Thyroid gland (tissue), 4 donors: ENCODE measurements at regions not wholly inside any gene's neighbourhood (a gene's known extent, or its start where the extent isn't known, plus 50 kb on each side); places are given as distances from the start of the nearest gene placed in this dataset.

Experiments
- DNase-seq, 2 donors: peaks; one replicate each; pipeline ENCODE4 v3.0.0-alpha.2; 2019
- H3K27ac ChIP-seq, 3 donors: fragments of 200-600 bp; sonication (generic); 1 replicate in 2 of 3; 2 replicates in 1 of 3; pipeline ENCODE4 v1.5.1; 2016 to 2019; ENCODE audit warnings: mild to moderate bottlenecking in 1 of 3, moderate library complexity in 1 of 3
- H3K27me3 ChIP-seq: fragments of 200-600 bp; sonication (generic); one replicate; pipeline ENCODE4 v1.5.1; 2019
- H3K36me3 ChIP-seq, 2 donors: fragments of 200-600 bp; sonication (generic); one replicate each; pipeline ENCODE4 v1.5.1; 2016 to 2019
- H3K4me1 ChIP-seq, 2 donors: fragments of 200-600 bp; sonication (generic); one replicate each; pipeline ENCODE4 v1.5.1; 2017 to 2019
- H3K4me3 ChIP-seq, 3 donors: fragments of 200-600 bp; sonication (generic); replicated peaks in 1 of 3; 1 replicate in 2 of 3; 2 replicates in 1 of 3; pipeline ENCODE4 v1.5.1; 2016; ENCODE audit warnings: mild to moderate bottlenecking in 1 of 3
- H3K9me3 ChIP-seq: fragments of 200-600 bp; sonication (generic); one replicate; pipeline ENCODE4 v1.5.1; 2017
- POLR2A ChIP-seq, 2 donors: fragments of 450-650 bp; IDR thresholded peaks; one replicate each; pipeline ENCODE4 v1.6.1; 2017; ENCODE audit warnings: antibody characterized with exemption in 2 of 2, mild to moderate bottlenecking in 2 of 2, moderate library complexity in 1 of 2
- WGBS, 2 donors: methylation state at CpG; one replicate each; pipeline ENCODE4 v1.1.5; 2017; 5-methylcytosine and 5-hydroxymethylcytosine counted together
- intact Hi-C: fragments of 100-400 bp; cut with DNase I; formaldehyde crosslinking; loops from one replicate; pipeline ENCODE4 v1.15.1; 2023
- TF ChIP-seq, protein P1 (sequence below), 6 experiments: fragments of 200-600 bp in 3 of 6; fragments of 450-650 bp in 3 of 6; sonication (generic) in 3 of 6; IDR thresholded peaks; one replicate each; pipeline ENCODE4 v1.5.1; 2016 to 2019; ENCODE audit warnings: antibody characterized with exemption in 6 of 6, mild to moderate bottlenecking in 2 of 6, inconsistent platforms in 1 of 6, moderate library complexity in 1 of 6

- no peak for DNase-seq
- Histone ChIP-seq H3K36me3 (no peaks in the 10 kb centered on the region), H3K4me1 (peaks cover 25 to 38% of the 10 kb centered on the region in 2 donors), H3K9me3 (no peaks in the 10 kb centered on the region), H3K27ac (no peak overlapping the region), H3K4me3 (no peak overlapping the region), H3K27me3 (no peaks in the 10 kb centered on the region)
- WGBS, 2 donors: 92 to 95% methylated on average over 9 of the region's 9 CpGs
- intact Hi-C loops: no loop called here
- no peak for TF ChIP-seq POLR2A (IDR thresholded peaks at IDR 0.05)
- TF ChIP-seq, protein P1, sequence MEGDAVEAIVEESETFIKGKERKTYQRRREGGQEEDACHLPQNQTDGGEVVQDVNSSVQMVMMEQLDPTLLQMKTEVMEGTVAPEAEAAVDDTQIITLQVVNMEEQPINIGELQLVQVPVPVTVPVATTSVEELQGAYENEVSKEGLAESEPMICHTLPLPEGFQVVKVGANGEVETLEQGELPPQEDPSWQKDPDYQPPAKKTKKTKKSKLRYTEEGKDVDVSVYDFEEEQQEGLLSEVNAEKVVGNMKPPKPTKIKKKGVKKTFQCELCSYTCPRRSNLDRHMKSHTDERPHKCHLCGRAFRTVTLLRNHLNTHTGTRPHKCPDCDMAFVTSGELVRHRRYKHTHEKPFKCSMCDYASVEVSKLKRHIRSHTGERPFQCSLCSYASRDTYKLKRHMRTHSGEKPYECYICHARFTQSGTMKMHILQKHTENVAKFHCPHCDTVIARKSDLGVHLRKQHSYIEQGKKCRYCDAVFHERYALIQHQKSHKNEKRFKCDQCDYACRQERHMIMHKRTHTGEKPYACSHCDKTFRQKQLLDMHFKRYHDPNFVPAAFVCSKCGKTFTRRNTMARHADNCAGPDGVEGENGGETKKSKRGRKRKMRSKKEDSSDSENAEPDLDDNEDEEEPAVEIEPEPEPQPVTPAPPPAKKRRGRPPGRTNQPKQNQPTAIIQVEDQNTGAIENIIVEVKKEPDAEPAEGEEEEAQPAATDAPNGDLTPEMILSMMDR (IDR thresholded peaks at IDR 0.05): no peak
Observed at GRCh38 chr15:70193734-70194133, 96.0 kb upstream of the TLE3 start.

DNA sequence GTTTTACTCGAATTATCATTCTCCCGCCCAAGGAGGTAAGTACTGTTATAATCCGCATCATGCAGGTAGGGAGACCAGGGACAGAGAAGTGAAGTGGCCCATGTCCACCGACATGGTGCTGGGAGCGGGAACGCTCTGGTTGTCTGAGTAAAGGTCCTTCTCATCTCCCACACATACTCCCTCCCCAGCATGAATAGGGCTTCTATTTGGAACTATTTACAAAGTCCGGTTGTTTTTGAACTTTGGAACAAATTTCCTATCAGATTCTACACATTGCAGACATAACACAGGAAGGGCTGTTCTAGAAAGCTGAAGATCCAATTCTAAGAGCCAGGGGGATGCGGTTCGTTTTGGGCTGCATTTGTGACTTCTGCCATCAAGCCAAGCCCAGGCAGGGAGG lies 94.8 kb upstream of the TLE3 start:
- Histone ChIP-seq H3K36me3 (no peaks in the 10 kb centered on the region), H3K27ac (no peak overlapping the region), H3K27me3 (no peaks in the 10 kb centered on the region), H3K9me3 (no peaks in the 10 kb centered on the region), H3K4me3 (no peak overlapping the region), H3K4me1 (peaks cover 25 to 32% of the 10 kb centered on the region in 2 donors)
- 89 to 92% methylated on average over 9 of the region's 9 CpGs for WGBS, 2 donors
- no peak for DNase-seq
- intact Hi-C loops: no loop called here
- no peak for TF ChIP-seq POLR2A (IDR thresholded peaks at IDR 0.05)
- TF ChIP-seq, protein P1 (IDR thresholded peaks at IDR 0.05): no peak

- intact Hi-C loops: no loop called here
- TF ChIP-seq POLR2A (IDR thresholded peaks at IDR 0.05): no peak
- TF ChIP-seq, protein P1 (IDR thresholded peaks at IDR 0.05): no peak
- DNase-seq: no peak
- Histone ChIP-seq H3K27ac (no peak overlapping the region), H3K36me3 (no peaks in the 10 kb centered on the region), H3K4me1 (peaks cover 23 to 28% of the 10 kb centered on the region in 2 donors), H3K4me3 (no peak overlapping the region), H3K9me3 (no peaks in the 10 kb centered on the region), H3K27me3 (no peaks in the 10 kb centered on the region)
- 96 to 98% methylated on average over 3 of the region's 3 CpGs for WGBS, 2 donors
Observed at GRCh38 chr15:70192041-70192440, 94.3 kb upstream of the TLE3 start.

- no peaks in the 10 kb centered on the region for H3K27me3 ChIP-seq
- no peak for DNase-seq
- H3K9me3 ChIP-seq: no peaks in the 10 kb centered on the region
- 98% methylated on average over 5 of the region's 5 CpGs for WGBS, 2 donors
- H3K4me1 ChIP-seq: peaks cover 13 to 17% of the 10 kb centered on the region in 2 donors
- TF ChIP-seq, protein P1 (IDR thresholded peaks at IDR 0.05): no peak
- no peak for TF ChIP-seq POLR2A (IDR thresholded peaks at IDR 0.05)
- intact Hi-C loops: no loop called here
- no peaks in the 10 kb centered on the region for H3K36me3 ChIP-seq
- H3K27ac ChIP-seq: no peak overlapping the region
- no peak overlapping the region for H3K4me3 ChIP-seq
Observed at GRCh38 chr15:70190965-70191364, 93.2 kb upstream of the TLE3 start.

DNA sequence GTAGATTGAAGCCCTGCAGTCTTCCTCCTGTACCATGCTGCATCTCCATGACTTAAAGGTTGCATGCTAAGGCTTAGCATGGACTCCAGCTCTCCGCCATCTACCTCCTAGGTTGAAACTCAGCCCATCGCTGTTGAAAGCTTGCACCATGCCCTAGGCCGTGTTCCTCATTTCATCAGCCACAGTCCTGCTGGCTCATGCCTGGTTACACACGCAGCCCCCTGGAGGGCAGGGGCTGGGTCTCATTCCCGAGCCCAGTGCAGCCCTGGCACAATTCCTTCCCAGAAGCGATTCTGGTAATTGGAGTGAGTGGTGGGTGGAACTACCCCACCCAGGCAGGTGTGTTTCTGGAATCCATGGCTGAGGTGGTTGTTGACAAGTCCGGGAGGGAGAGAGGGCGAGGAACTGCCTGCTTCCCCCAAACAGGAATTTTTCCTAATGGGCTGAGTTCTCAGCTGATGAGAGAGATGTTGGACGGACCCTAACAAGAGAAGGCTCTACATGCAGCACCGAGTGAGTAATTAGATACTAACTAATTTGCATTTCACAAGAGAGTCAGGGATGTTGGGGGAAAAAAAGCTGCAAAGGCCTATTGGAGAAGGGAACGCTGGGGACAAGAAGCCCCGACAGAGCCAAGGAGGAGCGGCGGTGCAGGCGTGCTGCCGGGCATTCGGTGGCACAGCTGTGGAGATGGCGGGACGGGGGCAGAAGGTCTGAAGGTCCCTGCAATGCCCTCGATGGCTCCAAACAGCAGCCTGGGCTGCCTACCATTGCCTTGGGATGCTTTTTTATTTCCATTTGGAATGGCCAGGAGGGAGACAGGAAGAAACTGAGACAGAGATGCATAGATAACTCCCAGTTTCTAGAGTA lies 92.3 kb upstream of the TLE3 start:
- H3K27me3 ChIP-seq: no peaks in the 10 kb centered on the region
- H3K9me3 ChIP-seq: no peaks in the 10 kb centered on the region
- intact Hi-C loops: no loop called here
- no peak overlapping the region for H3K4me3 ChIP-seq
- TF ChIP-seq POLR2A (IDR thresholded peaks at IDR 0.05): no peak
- TF ChIP-seq, protein P1 (IDR thresholded peaks at IDR 0.05): no peak
- WGBS, 2 donors: 91 to 98% methylated on average over 20 of the region's 20 CpGs
- DNase-seq: no peak
- H3K36me3 ChIP-seq: no peaks in the 10 kb centered on the region
- H3K4me1 ChIP-seq: peaks cover 4 to 8% of the 10 kb centered on the region in 2 donors
- H3K27ac ChIP-seq: no peak overlapping the region
